IMR-90 (cell line): ENCODE measurements at regions not wholly inside any gene's neighbourhood (a gene's known extent, or its start where the extent isn't known, plus 50 kb on each side); places are given as distances from the start of the nearest gene placed in this dataset.

Experiments used
- ATAC-seq: fragments of 200-7000 bp; cut with Tn5 transposase; 2 replicates; pipeline ENCODE4 v1.9.1; 2020; ENCODE audit warnings: low read depth, mild to moderate bottlenecking, moderate library complexity
- BruUV-seq: library from RNA; stranded (reverse); fragments of 400-500 nt; replicated peaks from 2 replicates; lab custom pipeline; 2021; lab: Mats Ljungman, UMichigan
- CTCF ChIA-PET: fragments of 300-600 bp; formaldehyde crosslinking; extraction: SDS; loops from one replicate; lab custom pipeline; 2021; ENCODE audit warnings: antibody characterized with exemption; lab: Yijun Ruan, JAX
- POLR2A ChIA-PET: fragments of 300-600 bp; sonication (Branson Sonifier 250); formaldehyde crosslinking; loops from one replicate; lab custom pipeline; 2022; ENCODE audit warnings: antibody characterized with exemption; ENCODE audit not compliant: unreplicated experiment; lab: Charles Lee
- DNase-seq: peaks from one replicate; pipeline ENCODE4 v3.0.0; 2013
- H2AFZ ChIP-seq: replicated peaks from 2 replicates; pipeline ENCODE3; 2013; ENCODE audit warnings: low read length, mild to moderate bottlenecking; ENCODE audit not compliant: poor library complexity
- H2AK5ac ChIP-seq: 2 replicates; pipeline ENCODE4 v1.6.1; 2013; ENCODE audit warnings: low read depth, low read length, inconsistent platforms
- H2AK9ac ChIP-seq: replicated peaks from 2 replicates; pipeline ENCODE3; 2013; ENCODE audit warnings: mild to moderate bottlenecking, low read depth, low read length, moderate library complexity; ENCODE audit not compliant: poor library complexity
- H2BK120ac ChIP-seq: 2 replicates; pipeline ENCODE4 v1.6.1; 2013; ENCODE audit warnings: low read depth, low read length, inconsistent platforms
- H2BK15ac ChIP-seq: 3 replicates; pipeline ENCODE4 v1.6.1; 2013; ENCODE audit warnings: low read depth, low read length, inconsistent platforms
- H2BK20ac ChIP-seq: 2 replicates; pipeline ENCODE4 v1.6.1; 2013; ENCODE audit warnings: low read depth, mild to moderate bottlenecking, inconsistent platforms, low read length, moderate library complexity
- H2BK5ac ChIP-seq: 2 replicates; pipeline ENCODE4 v1.6.1; 2013; ENCODE audit warnings: mild to moderate bottlenecking, low read depth, low read length, inconsistent platforms; ENCODE audit not compliant: poor library complexity, severe bottlenecking
- H3K14ac ChIP-seq: replicated peaks from 2 replicates; pipeline ENCODE4 v1.6.1; 2013; ENCODE audit warnings: low read depth, low read length, inconsistent platforms
- H3K18ac ChIP-seq: 2 replicates; pipeline ENCODE4 v1.6.1; 2013; ENCODE audit warnings: low read depth, low read length, control low read depth
- H3K23ac ChIP-seq: 2 replicates; pipeline ENCODE4 v1.6.1; 2013; ENCODE audit warnings: low read depth, low read length, inconsistent platforms
- H3K27ac ChIP-seq: 2 replicates; pipeline ENCODE4 v1.5.1; 2013; ENCODE audit warnings: mild to moderate bottlenecking, control low read depth, low read length; ENCODE audit not compliant: insufficient read depth
- H3K27me3 ChIP-seq: 2 replicates; pipeline ENCODE4 v1.6.1; 2013; ENCODE audit warnings: low read length; ENCODE audit not compliant: control insufficient read depth, insufficient read depth
- H3K36me3 ChIP-seq: 2 replicates; pipeline ENCODE4 v1.6.1; 2013; ENCODE audit warnings: low read length, mixed read lengths; ENCODE audit not compliant: control insufficient read depth, insufficient read depth
- H3K4ac ChIP-seq: 2 replicates; pipeline ENCODE4 v1.6.1; 2013; ENCODE audit warnings: low read depth, low read length, inconsistent platforms
- H3K4me1 ChIP-seq: 2 replicates; pipeline ENCODE4 v1.6.1; 2013; ENCODE audit warnings: low read length, mixed read lengths; ENCODE audit not compliant: control insufficient read depth, insufficient read depth
- H3K4me2 ChIP-seq: 2 replicates; pipeline ENCODE4 v1.6.1; 2013; ENCODE audit warnings: low read depth, mild to moderate bottlenecking, control low read depth, low read length, moderate library complexity
- H3K4me3 ChIP-seq: 2 replicates; pipeline ENCODE4 v1.5.1; 2013; ENCODE audit warnings: low read depth, mild to moderate bottlenecking, control low read depth, low read length, moderate library complexity; ENCODE audit not compliant: insufficient read depth
- H3K56ac ChIP-seq: 2 replicates; pipeline ENCODE4 v1.6.1; 2013; ENCODE audit warnings: low read length, inconsistent platforms; ENCODE audit not compliant: insufficient read depth; ENCODE audit errors: extremely low read depth
- H3K79me1 ChIP-seq, 2 experiments: 2 replicates each; pipeline ENCODE4 v1.6.1; 2013; ENCODE audit warnings: low read length in 2 of 2, inconsistent platforms in 1 of 2, low read depth in 1 of 2
- H3K9ac ChIP-seq: 2 replicates; pipeline ENCODE4 v1.6.1; 2013; ENCODE audit warnings: low read depth, low read length, control low read depth
- H3K9me1 ChIP-seq: 2 replicates; pipeline ENCODE4 v1.6.1; 2013; ENCODE audit warnings: low read length, inconsistent platforms; ENCODE audit not compliant: insufficient read depth
- H3K9me3 ChIP-seq: 2 replicates; pipeline ENCODE4 v1.6.1; 2013; ENCODE audit warnings: low read length; ENCODE audit not compliant: control insufficient read depth, insufficient read depth
- H4K20me1 ChIP-seq: 2 replicates; pipeline ENCODE4 v1.6.1; 2013; ENCODE audit warnings: low read length, inconsistent platforms; ENCODE audit not compliant: insufficient read depth
- H4K5ac ChIP-seq: 2 replicates; pipeline ENCODE4 v1.6.1; 2013; ENCODE audit warnings: mild to moderate bottlenecking, low read depth, low read length, control low read depth
- H4K8ac ChIP-seq, 2 experiments: 2 replicates each; pipeline ENCODE4 v1.6.1; 2013; ENCODE audit warnings: low read depth in 2 of 2, low read length in 2 of 2, control low read depth in 1 of 2, inconsistent platforms in 1 of 2
- H4K91ac ChIP-seq: 2 replicates; pipeline ENCODE4 v1.6.1; 2013; ENCODE audit warnings: low read depth, low read length, inconsistent platforms; ENCODE audit not compliant: insufficient read depth
- BHLHE40 ChIP-seq: fragments of 150-350 bp; IDR thresholded peaks from 2 replicates; pipeline ENCODE4 v1.6.1; 2016; ENCODE audit warnings: mild to moderate bottlenecking, low read depth, low read length
- CHD1 ChIP-seq: IDR thresholded peaks from 2 replicates; pipeline ENCODE4 v1.6.1; 2012; ENCODE audit warnings: low read depth, low read length, improper control_type of control experiment
- CTCF ChIP-seq: conservative IDR thresholded peaks from 2 replicates; pipeline ENCODE4 v1.5.1; 2012; ENCODE audit warnings: mild to moderate bottlenecking, low read depth, low read length, improper control_type of control experiment
- MAFK ChIP-seq: IDR thresholded peaks from 2 replicates; pipeline ENCODE4 v1.6.1; 2012; ENCODE audit warnings: low read depth, low read length, improper control_type of control experiment
- MXI1 ChIP-seq: IDR thresholded peaks from 2 replicates; pipeline ENCODE4 v1.6.1; 2012; ENCODE audit warnings: low read depth, mild to moderate bottlenecking, low read length, moderate library complexity, borderline replicate concordance
- NFE2L2 ChIP-seq: fragments of 150-350 bp; IDR thresholded peaks from 2 replicates; pipeline ENCODE4 v1.6.1; 2016; ENCODE audit warnings: low read depth, mild to moderate bottlenecking, low read length
- POLR2A ChIP-seq: IDR thresholded peaks from 2 replicates; pipeline ENCODE4 v1.6.1; 2012; ENCODE audit warnings: mild to moderate bottlenecking, low read depth, low read length
- RAD21 ChIP-seq: IDR thresholded peaks from 2 replicates; pipeline ENCODE4 v1.6.1; 2012; ENCODE audit warnings: low read length, improper control_type of control experiment
- RCOR1 ChIP-seq: IDR thresholded peaks from 2 replicates; pipeline ENCODE4 v1.6.1; 2012; ENCODE audit warnings: mild to moderate bottlenecking, low read length, improper control_type of control experiment; ENCODE audit not compliant: insufficient replicate concordance
- RFX5 ChIP-seq: IDR thresholded peaks from 2 replicates; pipeline ENCODE4 v1.8.0; 2012; ENCODE audit warnings: low read depth, mild to moderate bottlenecking, low read length, moderate library complexity
- SMC3 ChIP-seq: fragments of 150-350 bp; IDR thresholded peaks from 2 replicates; pipeline ENCODE4 v1.6.1; 2016; ENCODE audit warnings: low read depth, mild to moderate bottlenecking, antibody characterized with exemption, low read length, moderate library complexity
- WGBS, 2 experiments: methylation state at CpG; one replicate each; pipeline versions ENCODE4 v1.1.5 to v1.1.7; 2013; ENCODE audit warnings: missing lambda C conversion rate in 2 of 2; ENCODE audit not compliant: insufficient read length in 1 of 2; ENCODE audit errors: extremely low coverage in 2 of 2; 5-methylcytosine and 5-hydroxymethylcytosine counted together
- dilution Hi-C: fragments of 300-500 bp; cut with HindIII; formaldehyde crosslinking; loops from one replicate; pipeline ENCODE4 v1.14.3; 2018; ENCODE audit warnings: low sequenced_read_pairs; ENCODE audit not compliant: unreplicated experiment
- in situ Hi-C: fragments of 300-500 bp; cut with MboI; formaldehyde crosslinking; loops from 3 replicates; pipeline ENCODE4 v1.14.3; 2019; ENCODE audit warnings: low sequenced_read_pairs, inconsistent platforms, mixed read lengths
- intact Hi-C: fragments of 100-400 bp; cut with micrococcal nuclease; formaldehyde crosslinking; loops from 2 replicates; pipeline ENCODE4 v1.10.0; 2022
- TF ChIP-seq, protein P1 (sequence below): fragments of 150-350 bp; IDR thresholded peaks from 2 replicates; pipeline ENCODE4 v1.6.1; 2017; ENCODE audit warnings: mild to moderate bottlenecking, antibody characterized with exemption, low read length, low read depth

- no peak overlapping the region for H4K91ac ChIP-seq
- H4K20me1 ChIP-seq = 0 out of 2 replicates have a peak, but pooled peaks cover 7% of the 10 kb centered on the region
- no peak overlapping the region for H3K14ac ChIP-seq
- H3K9me3 ChIP-seq = peaks cover 8% of the 10 kb centered on the region
- no peaks in the 10 kb centered on the region for H3K79me1 ChIP-seq
- H2BK20ac ChIP-seq = no peak overlapping the region
- ATAC-seq (no peak), DNase-seq (no peak)
- H3K27me3 ChIP-seq = peaks cover 57% of the 10 kb centered on the region
- in situ Hi-C loops (no loop called here), intact Hi-C loops (no loop called here), dilution Hi-C loops (no loop called here)
- H3K18ac ChIP-seq = no peak overlapping the region
- H3K9ac ChIP-seq = no peak overlapping the region
- no peaks in the 10 kb centered on the region for H3K4me1 ChIP-seq
- WGBS, 2 experiments = 80% methylated on average over 1 of the region's 4 CpGs; no CpG with 5 or more reads in 1 of the 2 experiments
- no peak overlapping the region for H3K4me2 ChIP-seq
- no peak overlapping the region for H3K4me3 ChIP-seq
- no peak overlapping the region for H3K27ac ChIP-seq
- no peak overlapping the region for H3K23ac ChIP-seq
- H3K4ac ChIP-seq = no peak overlapping the region
- ChIA-PET CTCF (no interaction called here), POLR2A (no interaction called here)
- no peak overlapping the region for H3K56ac ChIP-seq
- no peak overlapping the region for H2BK120ac ChIP-seq
- no peak overlapping the region for H2AFZ ChIP-seq
- H2AK5ac ChIP-seq = no peak overlapping the region
- TF ChIP-seq, protein P1, sequence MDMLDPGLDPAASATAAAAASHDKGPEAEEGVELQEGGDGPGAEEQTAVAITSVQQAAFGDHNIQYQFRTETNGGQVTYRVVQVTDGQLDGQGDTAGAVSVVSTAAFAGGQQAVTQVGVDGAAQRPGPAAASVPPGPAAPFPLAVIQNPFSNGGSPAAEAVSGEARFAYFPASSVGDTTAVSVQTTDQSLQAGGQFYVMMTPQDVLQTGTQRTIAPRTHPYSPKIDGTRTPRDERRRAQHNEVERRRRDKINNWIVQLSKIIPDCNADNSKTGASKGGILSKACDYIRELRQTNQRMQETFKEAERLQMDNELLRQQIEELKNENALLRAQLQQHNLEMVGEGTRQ = no peak
- TF ChIP-seq NFE2L2 = no peak
- no peak for TF ChIP-seq RFX5
- no peak for TF ChIP-seq BHLHE40
- TF ChIP-seq CHD1 = no peak
- no peak for TF ChIP-seq MXI1
- no peak for TF ChIP-seq SMC3
- TF ChIP-seq POLR2A = no peak
- TF ChIP-seq CTCF = no peak
- no peak for TF ChIP-seq RCOR1
- TF ChIP-seq RAD21 = no peak
- TF ChIP-seq MAFK = no peak
- no peak overlapping the region for H2AK9ac ChIP-seq
- H2BK5ac ChIP-seq = no peak overlapping the region
- no peak overlapping the region for H4K5ac ChIP-seq
- no peak overlapping the region for H4K8ac ChIP-seq
- H3K36me3 ChIP-seq = no peaks in the 10 kb centered on the region
- BruUV-seq = no TSS peak
- H2BK15ac ChIP-seq = no peak overlapping the region
- H3K9me1 ChIP-seq = no peaks in the 10 kb centered on the region
These were observed 174.7 kb downstream of the RTP5 start for GRCh38 chr2:242044313-242044590.
